Neutrophil (primary cell): ENCODE measurements at regions not wholly inside any gene's neighbourhood (a gene's known extent, or its start where the extent isn't known, plus 50 kb on each side); places are given as distances from the start of the nearest gene placed in this dataset.
"Not testable (repeated sequence)": the region's sequence is repeated elsewhere in the genome, so short reads cannot be mapped to it uniquely, and the experiment has no call there.

ENCODE experiments used
- H3K27ac ChIP-seq: fragments of 200-600 bp; sonication (generic); 2 replicates; pipeline ENCODE4 v1.5.1; 2016; ENCODE audit warnings: mild to moderate bottlenecking, moderate library complexity
- H3K27me3 ChIP-seq: fragments of 200-600 bp; sonication (generic); 2 replicates; pipeline ENCODE4 v1.6.0; 2016; ENCODE audit warnings: mild to moderate bottlenecking
- H3K36me3 ChIP-seq: fragments of 200-600 bp; sonication (generic); 2 replicates; pipeline ENCODE4 v1.5.1; 2017
- H3K4me1 ChIP-seq, 2 experiments: fragments of 200-600 bp in 1 of 2; sonication (generic) in 1 of 2; 1 replicate in 1 of 2; 2 replicates in 1 of 2; pipeline versions ENCODE4 v1.5.1 to v1.6.1; 2013 to 2016; ENCODE audit warnings: low read depth in 1 of 2, low read length in 1 of 2, mild to moderate bottlenecking in 1 of 2, moderate library complexity in 1 of 2; ENCODE audit not compliant: control insufficient read depth in 1 of 2, insufficient read depth in 1 of 2
- H3K4me3 ChIP-seq, 2 experiments: fragments of 200-600 bp in 1 of 2; sonication (generic) in 1 of 2; 1 replicate in 1 of 2; 2 replicates in 1 of 2; pipeline ENCODE4 v1.5.1; 2013 to 2016; ENCODE audit warnings: low read depth in 1 of 2, low read length in 1 of 2, mild to moderate bottlenecking in 1 of 2, moderate library complexity in 1 of 2
- H3K9me3 ChIP-seq: fragments of 200-600 bp; sonication (generic); 2 replicates; pipeline ENCODE4 v1.5.1; 2016
- TF ChIP-seq, protein P1 (sequence below): fragments of 200-600 bp; sonication (generic); IDR thresholded peaks from 2 replicates; pipeline ENCODE4 v1.5.1; 2016; ENCODE audit warnings: antibody characterized with exemption

DNA sequence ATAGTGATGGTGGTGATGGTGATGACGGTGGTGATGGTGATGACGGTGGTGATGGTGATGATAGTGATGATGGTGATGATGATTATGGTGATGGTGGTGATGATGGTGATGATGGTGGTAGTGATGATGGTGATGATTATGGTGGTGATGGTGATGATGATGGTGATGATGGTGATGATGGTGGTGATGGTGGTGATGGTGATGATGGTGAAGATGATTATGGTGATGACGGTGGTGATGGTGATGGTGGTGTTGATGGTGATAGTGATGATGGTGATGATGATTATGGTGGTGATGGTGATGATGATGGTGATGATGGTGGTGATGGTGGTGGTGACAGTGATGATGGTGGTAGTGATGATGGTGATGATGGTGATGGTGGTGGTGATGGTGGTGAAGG lies 149.2 kb upstream of the IRX1 start:
- no peaks in the 10 kb centered on the region for H3K27me3 ChIP-seq
- no peak overlapping the region for H3K4me3 ChIP-seq
- H3K36me3 ChIP-seq = no peaks in the 10 kb centered on the region
- TF ChIP-seq, protein P1, sequence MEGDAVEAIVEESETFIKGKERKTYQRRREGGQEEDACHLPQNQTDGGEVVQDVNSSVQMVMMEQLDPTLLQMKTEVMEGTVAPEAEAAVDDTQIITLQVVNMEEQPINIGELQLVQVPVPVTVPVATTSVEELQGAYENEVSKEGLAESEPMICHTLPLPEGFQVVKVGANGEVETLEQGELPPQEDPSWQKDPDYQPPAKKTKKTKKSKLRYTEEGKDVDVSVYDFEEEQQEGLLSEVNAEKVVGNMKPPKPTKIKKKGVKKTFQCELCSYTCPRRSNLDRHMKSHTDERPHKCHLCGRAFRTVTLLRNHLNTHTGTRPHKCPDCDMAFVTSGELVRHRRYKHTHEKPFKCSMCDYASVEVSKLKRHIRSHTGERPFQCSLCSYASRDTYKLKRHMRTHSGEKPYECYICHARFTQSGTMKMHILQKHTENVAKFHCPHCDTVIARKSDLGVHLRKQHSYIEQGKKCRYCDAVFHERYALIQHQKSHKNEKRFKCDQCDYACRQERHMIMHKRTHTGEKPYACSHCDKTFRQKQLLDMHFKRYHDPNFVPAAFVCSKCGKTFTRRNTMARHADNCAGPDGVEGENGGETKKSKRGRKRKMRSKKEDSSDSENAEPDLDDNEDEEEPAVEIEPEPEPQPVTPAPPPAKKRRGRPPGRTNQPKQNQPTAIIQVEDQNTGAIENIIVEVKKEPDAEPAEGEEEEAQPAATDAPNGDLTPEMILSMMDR = no peak
- H3K27ac ChIP-seq = no peak overlapping the region
- peaks cover 5% of the 10 kb centered on the region for H3K9me3 ChIP-seq
- no peaks in the 10 kb centered on the region for H3K4me1 ChIP-seq

- H3K9me3 ChIP-seq, H3K36me3 ChIP-seq, H3K4me3 ChIP-seq, H3K27ac ChIP-seq, H3K4me1 ChIP-seq, H3K27me3 ChIP-seq: not testable (repeated sequence)
Measured at GRCh38 chr5:3445517-3445916, 150.1 kb upstream of the IRX1 start.

DNA sequence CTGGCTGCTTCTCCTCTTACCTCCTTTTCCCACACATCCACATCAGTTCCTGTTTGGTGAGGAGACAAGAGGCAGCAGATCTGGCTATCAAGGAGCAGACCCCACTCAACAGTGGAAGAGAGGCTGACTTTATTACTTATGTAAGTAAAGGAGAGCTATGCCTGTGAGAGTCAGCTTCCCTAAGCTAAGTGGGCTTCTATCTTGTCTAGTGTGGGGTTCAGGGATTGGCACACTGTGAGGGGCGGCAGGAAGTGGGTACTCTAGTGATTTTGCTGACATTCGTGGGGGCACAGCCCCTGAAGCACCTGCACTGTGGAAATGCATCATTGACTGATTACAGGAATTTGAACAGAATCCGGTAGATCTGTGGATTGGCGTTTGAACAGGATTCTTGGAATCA lies 163.5 kb upstream of the IRX1 start:
- no peaks in the 10 kb centered on the region for H3K36me3 ChIP-seq
- H3K27ac ChIP-seq = no peak overlapping the region
- H3K9me3 ChIP-seq = no peaks in the 10 kb centered on the region
- TF ChIP-seq, protein P1 = no peak
- no peaks in the 10 kb centered on the region for H3K27me3 ChIP-seq
- H3K4me3 ChIP-seq = no peak overlapping the region
- H3K4me1 ChIP-seq = no peaks in the 10 kb centered on the region

DNA sequence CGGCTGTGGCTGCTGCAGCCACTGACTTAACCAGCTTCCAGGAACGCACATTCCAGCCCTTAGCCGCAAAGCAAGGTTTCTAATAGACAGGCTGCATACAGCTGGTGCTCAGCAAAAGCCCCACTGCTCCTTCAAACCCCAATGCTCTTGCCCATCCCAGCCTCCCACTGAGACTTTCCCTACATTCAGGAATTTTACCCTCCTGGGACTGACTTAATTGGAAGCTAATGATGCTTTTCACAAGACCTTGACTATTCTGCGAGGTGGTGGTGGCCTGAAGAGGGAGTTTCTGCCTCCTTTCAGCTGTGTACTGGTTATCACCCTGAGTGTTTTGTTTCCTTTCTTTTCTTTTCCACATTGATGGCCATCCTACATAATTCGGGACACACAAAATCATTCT lies 164.9 kb upstream of the IRX1 start:
- no peak overlapping the region for H3K27ac ChIP-seq
- TF ChIP-seq, protein P1 = no peak
- H3K27me3 ChIP-seq = no peaks in the 10 kb centered on the region
- no peaks in the 10 kb centered on the region for H3K4me1 ChIP-seq
- H3K9me3 ChIP-seq = no peaks in the 10 kb centered on the region
- no peaks in the 10 kb centered on the region for H3K36me3 ChIP-seq
- no peak overlapping the region for H3K4me3 ChIP-seq

- TF ChIP-seq, protein P1 = no peak
- no peaks in the 10 kb centered on the region for H3K27me3 ChIP-seq
- H3K36me3 ChIP-seq = no peaks in the 10 kb centered on the region
- no peak overlapping the region for H3K4me3 ChIP-seq
- H3K4me1 ChIP-seq = no peaks in the 10 kb centered on the region
- no peaks in the 10 kb centered on the region for H3K9me3 ChIP-seq
- H3K27ac ChIP-seq = no peak overlapping the region
Measured at GRCh38 chr5:3429962-3430361, 165.7 kb upstream of the IRX1 start.

DNA sequence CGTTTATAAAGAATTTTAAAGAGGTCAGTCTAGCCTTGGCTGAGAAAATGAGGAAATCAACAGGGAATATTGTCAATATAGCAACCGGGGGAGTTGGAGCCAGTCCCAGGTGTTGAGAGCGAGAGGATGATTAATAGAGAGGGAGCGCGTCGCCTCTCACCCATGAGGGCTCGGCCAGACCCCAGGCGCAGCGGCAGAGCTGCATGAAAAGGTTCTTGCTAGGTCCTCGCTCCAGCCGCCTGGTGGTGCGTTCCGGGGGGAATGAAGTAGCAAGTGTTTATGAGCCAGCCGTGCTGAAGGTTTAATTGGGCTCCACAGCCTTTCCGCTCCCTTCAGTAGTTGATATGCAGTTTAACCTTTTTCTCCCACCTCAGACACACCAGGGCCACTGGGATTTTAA lies 167.3 kb upstream of the IRX1 start:
- no peak overlapping the region for H3K4me3 ChIP-seq
- no peaks in the 10 kb centered on the region for H3K4me1 ChIP-seq
- no peaks in the 10 kb centered on the region for H3K9me3 ChIP-seq
- H3K27me3 ChIP-seq = no peaks in the 10 kb centered on the region
- TF ChIP-seq, protein P1 = no peak
- no peak overlapping the region for H3K27ac ChIP-seq
- no peaks in the 10 kb centered on the region for H3K36me3 ChIP-seq
